MM.1S (cell line): ENCODE measurements at regions not wholly inside any gene's neighbourhood (a gene's known extent, or its start where the extent isn't known, plus 50 kb on each side); places are given as distances from the start of the nearest gene placed in this dataset.

Source experiments
- DNase-seq: peaks from one replicate; pipeline ENCODE4 v3.0.0-alpha.2; 2015
- H2AFZ ChIP-seq: fragments of 300-600 bp; sonication (generic); 2 replicates; pipeline ENCODE4 v1.6.0; 2016; ENCODE audit warnings: antibody characterized with exemption, low read length
- H3F3A ChIP-seq: fragments of 300-600 bp; sonication (generic); 2 replicates; pipeline ENCODE4 v1.6.1; 2016; ENCODE audit warnings: mild to moderate bottlenecking, antibody characterized with exemption, low read length, moderate library complexity, mixed read lengths; ENCODE audit not compliant: insufficient read depth
- H3K27ac ChIP-seq: fragments of 300-600 bp; sonication (generic); 2 replicates; pipeline ENCODE4 v1.5.1; 2016; ENCODE audit warnings: mild to moderate bottlenecking, low read length
- H3K27me3 ChIP-seq: fragments of 300-600 bp; sonication (generic); replicated peaks from 2 replicates; pipeline ENCODE4 v1.6.0; 2016; ENCODE audit warnings: low read length; ENCODE audit not compliant: insufficient read depth
- H3K36me3 ChIP-seq: fragments of 300-600 bp; sonication (generic); replicated peaks from 2 replicates; pipeline ENCODE4 v1.6.1; 2016; ENCODE audit warnings: mild to moderate bottlenecking, low read length, mixed read lengths; ENCODE audit not compliant: insufficient read depth
- H3K4me1 ChIP-seq: fragments of 300-600 bp; sonication (generic); 2 replicates; pipeline ENCODE4 v1.6.1; 2016; ENCODE audit warnings: low read length, mixed read lengths
- H3K4me2 ChIP-seq: fragments of 300-600 bp; sonication (generic); 2 replicates; pipeline ENCODE4 v1.6.0; 2016; ENCODE audit warnings: low read depth, low read length
- H3K4me3 ChIP-seq: fragments of 300-600 bp; sonication (generic); 2 replicates; pipeline ENCODE4 v1.5.1; 2016; ENCODE audit warnings: low read length, mixed read lengths
- H3K79me2 ChIP-seq: fragments of 300-600 bp; sonication (generic); 2 replicates; pipeline ENCODE4 v1.6.1; 2016; ENCODE audit warnings: mixed run types, low read length, mixed read lengths
- H3K9ac ChIP-seq: fragments of 300-600 bp; sonication (generic); 2 replicates; pipeline ENCODE4 v1.6.1; 2016; ENCODE audit warnings: low read length, mixed read lengths
- H3K9me2 ChIP-seq: fragments of 300-600 bp; sonication (generic); replicated peaks from 2 replicates; pipeline ENCODE4 v1.6.1; 2016; ENCODE audit warnings: mild to moderate bottlenecking, low read length, mixed read lengths; ENCODE audit not compliant: insufficient read depth
- H3K9me3 ChIP-seq: fragments of 300-600 bp; sonication (generic); replicated peaks from 2 replicates; pipeline ENCODE4 v1.6.1; 2016; ENCODE audit warnings: mild to moderate bottlenecking, low read length, mixed read lengths; ENCODE audit not compliant: insufficient read depth
- H4K20me1 ChIP-seq: fragments of 300-600 bp; sonication (generic); 2 replicates; pipeline ENCODE4 v1.6.1; 2016; ENCODE audit warnings: mild to moderate bottlenecking, low read length, moderate library complexity, mixed read lengths; ENCODE audit not compliant: insufficient read depth
- CTCF ChIP-seq: fragments of 300-600 bp; sonication (generic); IDR thresholded peaks from 2 replicates; pipeline ENCODE4 v1.5.1; 2016; ENCODE audit warnings: antibody characterized with exemption, low read length, mixed read lengths
- EZH2 ChIP-seq: fragments of 300-600 bp; sonication (generic); optimal IDR thresholded peaks from 2 replicates; pipeline ENCODE3; 2017; ENCODE audit warnings: low read depth, mild to moderate bottlenecking, antibody characterized with exemption, low read length, mixed read lengths
- EZH2phosphoT487 ChIP-seq: fragments of 300-600 bp; sonication (generic); IDR thresholded peaks from 2 replicates; pipeline ENCODE4 v1.6.1; 2018; ENCODE audit warnings: antibody characterized with exemption, low read length

- H2AFZ ChIP-seq: no peak overlapping the region
- no peak overlapping the region for H3K4me2 ChIP-seq
- no peaks in the 10 kb centered on the region for H3K27me3 ChIP-seq
- H4K20me1 ChIP-seq: no peaks in the 10 kb centered on the region
- peaks cover 18% of the 10 kb centered on the region for H3K4me1 ChIP-seq
- no peaks in the 10 kb centered on the region for H3K36me3 ChIP-seq
- no peaks in the 10 kb centered on the region for H3K9me3 ChIP-seq
- no peak for TF ChIP-seq EZH2phosphoT487
- no peak for TF ChIP-seq EZH2
- TF ChIP-seq CTCF: no peak
- peaks cover 2% of the 10 kb centered on the region for H3F3A ChIP-seq
- H3K4me3 ChIP-seq: no peak overlapping the region
- no peak for DNase-seq
- H3K9ac ChIP-seq: no peak overlapping the region
- H3K9me2 ChIP-seq: no peaks in the 10 kb centered on the region
- H3K27ac ChIP-seq: no peak overlapping the region
- H3K79me2 ChIP-seq: no peaks in the 10 kb centered on the region
Observed at GRCh38 chr6:26296556-26296856, 68.5 kb upstream of the BTN3A2 start.

- no peak for TF ChIP-seq EZH2phosphoT487
- no peak for TF ChIP-seq EZH2
- no peak for TF ChIP-seq CTCF
- no peak overlapping the region for H3K4me2 ChIP-seq
- no peak for DNase-seq
Observed at GRCh38 chr6:26296857-26297648, 67.9 kb upstream of the BTN3A2 start.

GRCh38 chr6:26299286-26300042, 65.5 kb upstream of the BTN3A2 start:
- Histone ChIP-seq H3K79me2 (no peaks in the 10 kb centered on the region), H3K9me2 (no peaks in the 10 kb centered on the region), H3K9ac (no peak overlapping the region), H2AFZ (no peak overlapping the region), H3F3A (peaks cover 12% of the 10 kb centered on the region), H3K27ac (no peak overlapping the region), H3K27me3 (no peaks in the 10 kb centered on the region), H3K4me1 (peaks cover 25% of the 10 kb centered on the region), H3K4me2 (no peak overlapping the region), H3K4me3 (no peak overlapping the region), H3K36me3 (no peaks in the 10 kb centered on the region), H4K20me1 (no peaks in the 10 kb centered on the region), H3K9me3 (no peaks in the 10 kb centered on the region)
- no peak for TF ChIP-seq EZH2
- TF ChIP-seq CTCF: no peak
- no peak for TF ChIP-seq EZH2phosphoT487
- no peak for DNase-seq

More at GRCh38 chr6:26296857-26297648, 67.9 kb upstream of the BTN3A2 start:
- no peaks in the 10 kb centered on the region for H3K9me3 ChIP-seq
- H3K27ac ChIP-seq: no peak overlapping the region
- H3K4me3 ChIP-seq: no peak overlapping the region
- no peaks in the 10 kb centered on the region for H4K20me1 ChIP-seq
- no peaks in the 10 kb centered on the region for H3K27me3 ChIP-seq
- H3K9ac ChIP-seq: no peak overlapping the region
- no peaks in the 10 kb centered on the region for H3K36me3 ChIP-seq
- peaks cover 6% of the 10 kb centered on the region for H3F3A ChIP-seq
- H3K9me2 ChIP-seq: no peaks in the 10 kb centered on the region
- no peak overlapping the region for H2AFZ ChIP-seq
- H3K79me2 ChIP-seq: no peaks in the 10 kb centered on the region
- H3K4me1 ChIP-seq: peaks cover 22% of the 10 kb centered on the region
